ENCODE measurements at regions not wholly inside any gene's neighbourhood (a gene's known extent, or its start where the extent isn't known, plus 50 kb on each side); places are given as distances from the start of the nearest gene placed in this dataset.
"Not testable (repeated sequence)": the region's sequence is repeated elsewhere in the genome, so short reads cannot be mapped to it uniquely, and the experiment has no call there.

GRCh38 chr1:234918961-234919761, 209.5 kb downstream of the TOMM20 start:
- no peak for DNase-seq (ENCODE audit: low read depth)

DNA sequence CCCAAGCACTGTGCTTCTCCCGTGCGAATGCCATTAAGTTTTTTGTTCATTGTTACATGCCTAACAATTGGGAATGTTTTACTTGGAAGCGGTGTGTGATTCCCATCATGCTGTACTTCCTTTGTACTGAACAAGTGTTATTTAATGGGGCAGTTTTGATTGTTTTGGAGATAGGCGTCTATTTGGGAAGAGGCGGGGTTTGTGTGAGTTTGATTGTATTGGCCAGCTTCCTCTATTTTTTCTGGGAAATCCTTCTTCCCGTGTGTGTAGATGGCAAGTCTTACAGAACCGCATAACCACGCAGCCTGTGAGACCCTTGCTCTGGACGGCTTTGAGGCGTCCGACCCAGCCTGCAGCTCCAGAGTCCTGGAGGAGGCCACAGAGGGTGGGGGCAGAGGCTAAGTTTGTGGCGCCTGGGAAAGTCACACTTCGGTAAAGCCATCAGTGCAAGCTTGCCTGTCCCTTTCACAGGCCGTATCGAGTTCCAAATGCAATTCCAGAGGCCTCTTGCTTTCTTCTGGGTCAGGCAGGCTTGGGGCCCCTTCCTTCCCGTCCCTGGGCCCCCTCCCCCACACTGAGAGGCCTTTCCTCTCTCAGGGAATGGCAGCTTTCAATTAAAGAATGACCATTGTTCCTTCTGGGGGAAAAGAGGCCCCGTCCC, 210.3 kb downstream of the TOMM20 start:
- DNase-seq (ENCODE audit: low read depth): no peak

- no peak for DNase-seq (ENCODE audit: low read depth)
Observed at GRCh38 chr1:234917495-234918180, 211.0 kb downstream of the TOMM20 start.

- no peak for DNase-seq (ENCODE audit: low read depth)
Observed at GRCh38 chr1:234916840-234917239, 211.8 kb downstream of the TOMM20 start.

DNA sequence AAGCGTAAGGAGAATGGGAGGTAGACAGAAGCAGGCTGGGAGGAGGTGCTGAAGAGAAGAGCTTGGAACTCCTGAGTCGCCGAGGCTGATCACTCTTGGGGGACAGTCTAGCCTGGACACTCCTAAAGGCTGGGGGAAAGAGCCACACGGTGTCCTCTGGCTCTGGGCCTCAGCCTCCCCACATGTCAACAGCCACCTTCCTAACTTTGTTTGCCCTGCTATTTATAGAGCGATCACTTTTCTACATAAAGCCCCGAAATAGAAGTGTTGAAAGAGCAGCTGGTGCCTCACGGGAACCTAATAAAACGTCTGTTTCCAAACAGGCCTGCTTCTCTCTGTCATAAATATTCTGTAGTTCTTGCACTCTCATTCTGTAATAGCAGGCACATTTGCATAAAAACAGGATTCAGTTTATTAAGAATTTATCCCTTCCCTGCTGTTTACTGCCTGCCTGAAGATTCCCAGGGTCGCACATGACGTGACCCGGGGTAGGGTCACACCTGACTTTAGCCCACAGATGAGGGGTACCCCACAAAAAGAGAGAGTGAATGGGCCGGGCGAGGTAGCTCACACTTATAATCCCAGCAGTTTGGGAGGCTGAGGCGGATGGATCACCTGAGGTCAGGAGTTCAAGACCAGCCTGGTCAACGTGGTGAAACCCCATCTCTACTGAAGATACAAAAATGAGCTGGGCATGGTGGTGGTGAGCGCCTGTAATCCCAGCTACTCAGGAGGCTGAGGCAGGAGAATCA, 212.5 kb downstream of the TOMM20 start:
- no peak for DNase-seq (ENCODE audit: low read depth)

- DNase-seq (ENCODE audit: low read depth): no peak
Observed at GRCh38 chr1:234914606-234915290, 213.9 kb downstream of the TOMM20 start.

DNA sequence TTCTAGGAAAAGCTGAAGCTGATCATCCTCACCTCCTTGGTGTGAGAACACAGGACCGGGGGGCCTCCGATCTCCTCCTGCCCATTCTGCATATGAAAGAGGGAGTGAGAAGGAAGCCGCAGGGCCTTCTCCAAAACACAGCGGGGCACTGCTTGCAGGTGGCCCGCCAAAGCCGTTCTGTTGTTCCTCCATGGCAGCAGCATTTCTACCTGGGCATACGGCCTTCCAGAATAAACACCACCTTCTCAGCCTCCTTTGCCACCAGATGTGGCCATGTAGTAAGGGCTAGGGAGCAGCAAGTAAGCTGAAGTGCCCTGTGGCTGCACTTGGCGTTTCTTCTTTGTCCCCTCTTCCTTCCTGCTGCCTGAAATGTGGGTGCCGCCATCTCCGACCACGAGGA, 214.9 kb downstream of the TOMM20 start:
- DNase-seq (ENCODE audit: low read depth): no peak

- no peak for DNase-seq (ENCODE audit: low read depth)
Observed at GRCh38 chr1:234913278-234913649, 215.4 kb downstream of the TOMM20 start.

- DNase-seq (ENCODE audit: low read depth): no peak
Observed at GRCh38 chr1:234912548-234913277, 215.9 kb downstream of the TOMM20 start.

GRCh38 chr1:234911787-234912186, 216.8 kb downstream of the TOMM20 start:
- DNase-seq (ENCODE audit: low read depth): peak; percentile 7

DNA sequence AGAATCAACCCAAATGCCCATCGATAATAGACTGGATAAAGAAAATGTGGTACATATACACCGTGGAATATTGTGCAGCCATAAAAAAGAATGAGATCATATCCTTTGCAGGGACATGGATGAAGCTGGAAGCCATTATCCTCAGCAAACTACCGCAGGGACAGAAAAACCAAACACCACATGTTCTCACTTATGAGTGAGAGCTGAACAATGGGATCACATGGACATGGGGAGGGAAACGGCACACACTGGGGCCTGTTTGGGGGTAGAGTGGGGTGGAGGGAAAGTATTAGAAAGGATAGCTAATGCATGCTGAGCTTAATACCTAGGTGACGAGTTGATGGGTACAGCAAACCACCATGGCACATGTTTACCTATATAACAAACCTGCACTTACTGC, 217.5 kb downstream of the TOMM20 start:
- not testable (repeated sequence) for DNase-seq (ENCODE audit: low read depth)

DNA sequence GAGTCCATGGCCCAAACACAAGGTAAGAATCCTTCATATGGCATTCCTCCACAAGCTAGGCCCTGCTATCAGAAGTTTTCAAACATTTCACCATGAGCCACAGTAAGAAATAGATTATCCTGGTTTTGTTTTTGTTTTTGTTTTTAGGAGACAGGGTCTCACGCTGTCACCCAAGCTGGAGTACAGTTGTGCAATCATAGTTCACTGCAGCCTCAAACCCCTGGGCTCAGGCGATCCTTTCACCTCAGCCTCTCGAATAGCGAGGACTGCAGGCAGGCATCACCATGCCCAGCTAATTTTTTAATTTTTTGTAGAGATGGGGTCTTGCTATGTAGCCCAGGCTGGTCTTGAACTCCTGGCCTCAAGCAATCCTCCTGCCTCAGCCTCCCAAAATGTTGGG, 218.8 kb downstream of the TOMM20 start:
- DNase-seq (ENCODE audit: low read depth): no peak

- DNase-seq (ENCODE audit: low read depth): no peak
Observed at GRCh38 chr1:234909307-234909810, 219.3 kb downstream of the TOMM20 start.

DNA sequence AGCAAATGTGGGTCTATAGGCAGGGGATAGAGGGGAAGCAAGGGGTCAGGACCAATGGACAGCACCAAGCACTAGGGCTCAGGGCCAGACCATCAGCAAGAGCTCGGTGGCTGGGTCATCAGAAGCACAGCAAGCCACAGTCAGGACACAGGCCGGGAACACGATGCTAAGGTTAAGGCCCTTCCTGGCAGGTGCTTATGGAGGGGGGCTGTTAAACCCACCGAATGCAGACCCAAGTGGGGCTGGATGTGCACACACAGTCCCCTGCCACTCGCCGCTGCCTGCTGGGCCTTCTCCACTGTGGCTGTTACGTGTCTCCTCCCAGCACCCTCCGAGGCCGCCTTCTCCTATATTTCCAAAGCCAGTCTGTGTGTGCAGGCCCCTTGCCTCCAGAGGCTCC, 220.1 kb downstream of the TOMM20 start:
- DNase-seq (ENCODE audit: low read depth): no peak

DNA sequence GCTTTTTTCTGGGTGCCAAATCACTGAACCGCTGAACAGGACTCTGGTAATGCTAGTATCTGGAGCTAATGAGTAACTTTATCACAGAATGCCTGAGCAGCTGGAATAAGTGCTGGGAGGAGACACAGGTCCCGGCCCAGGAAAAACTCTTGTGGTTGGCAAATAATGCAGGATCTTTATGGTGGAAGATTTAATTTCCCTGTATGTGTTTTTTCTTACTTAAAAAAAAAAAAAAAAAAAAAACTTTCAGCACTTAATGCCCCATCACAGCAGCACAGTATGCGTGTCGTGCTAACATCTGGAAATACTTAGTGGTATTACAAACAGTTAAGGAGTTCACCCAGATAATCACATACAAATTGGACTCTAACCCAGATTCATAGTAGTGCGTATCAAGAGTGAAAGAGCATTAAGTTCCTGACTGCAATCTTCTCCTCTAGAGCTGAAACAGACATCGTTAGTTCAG, 220.7 kb downstream of the TOMM20 start:
- DNase-seq (ENCODE audit: low read depth): no peak

DNA sequence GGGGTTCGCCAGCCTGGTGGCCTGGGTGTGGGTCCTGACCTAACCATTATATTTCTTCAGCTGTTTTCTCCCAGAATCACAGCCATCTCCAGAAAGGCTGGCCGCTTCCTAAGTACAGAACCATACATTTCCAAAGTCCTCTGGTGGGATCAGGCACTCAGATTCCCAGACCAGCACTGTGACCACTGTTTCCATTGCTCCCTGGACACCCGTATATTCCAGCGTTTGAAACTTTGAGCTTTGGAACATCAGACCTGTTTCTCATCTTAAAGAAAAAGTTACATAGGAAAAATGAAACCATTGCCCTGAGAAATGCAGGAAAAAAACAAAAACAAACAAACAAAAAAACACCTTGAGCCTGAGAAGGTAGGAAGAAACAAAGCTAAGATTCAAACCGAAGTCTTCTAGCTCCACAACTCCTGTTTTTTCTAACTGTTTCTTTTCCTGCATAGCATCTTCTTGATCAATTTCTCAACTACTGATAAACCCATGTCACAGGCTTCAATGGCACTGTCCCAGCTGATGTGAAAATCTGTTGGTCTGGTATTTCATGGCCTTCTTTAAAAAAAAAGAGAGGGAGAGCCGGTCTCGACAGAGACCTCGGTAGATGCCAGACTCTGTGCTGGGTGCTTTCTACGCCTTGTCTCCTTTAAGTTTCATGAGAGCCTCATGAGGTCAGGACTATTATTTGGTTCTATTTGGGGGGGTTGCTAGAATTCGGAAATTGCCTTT, 221.3 kb downstream of the TOMM20 start:
- no peak for DNase-seq (ENCODE audit: low read depth)

DNA sequence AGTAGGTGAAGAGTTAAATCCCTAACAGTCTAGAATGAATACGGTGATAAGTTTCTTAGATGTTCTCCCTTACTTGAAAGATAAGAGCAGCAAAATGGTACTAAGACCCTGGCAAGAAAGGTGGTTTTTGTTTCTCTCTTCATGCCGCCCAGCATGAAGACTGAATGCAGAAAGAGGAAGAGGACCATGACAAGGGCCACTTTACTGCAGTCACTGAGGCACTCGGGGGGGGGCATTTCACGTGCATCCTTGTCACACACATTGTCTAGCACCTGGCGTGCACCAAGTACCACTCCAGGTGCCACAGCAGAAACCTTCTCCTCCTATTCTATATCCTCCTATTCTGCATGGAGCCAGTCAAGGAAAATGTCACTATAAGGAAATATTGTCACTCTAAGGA, 222.0 kb downstream of the TOMM20 start:
- DNase-seq (ENCODE audit: low read depth): no peak

GRCh38 chr1:234902774-234903547, 225.7 kb downstream of the TOMM20 start:
- DNase-seq (ENCODE audit: low read depth): no peak

- no peak for DNase-seq (ENCODE audit: low read depth)
Observed at GRCh38 chr1:234901491-234902049, 227.1 kb downstream of the TOMM20 start.

Data from T-helper 22 cell (primary cell).